ENCODE measurements at regions not wholly inside any gene's neighbourhood (a gene's known extent, or its start where the extent isn't known, plus 50 kb on each side); places are given as distances from the start of the nearest gene placed in this dataset.

DNA sequence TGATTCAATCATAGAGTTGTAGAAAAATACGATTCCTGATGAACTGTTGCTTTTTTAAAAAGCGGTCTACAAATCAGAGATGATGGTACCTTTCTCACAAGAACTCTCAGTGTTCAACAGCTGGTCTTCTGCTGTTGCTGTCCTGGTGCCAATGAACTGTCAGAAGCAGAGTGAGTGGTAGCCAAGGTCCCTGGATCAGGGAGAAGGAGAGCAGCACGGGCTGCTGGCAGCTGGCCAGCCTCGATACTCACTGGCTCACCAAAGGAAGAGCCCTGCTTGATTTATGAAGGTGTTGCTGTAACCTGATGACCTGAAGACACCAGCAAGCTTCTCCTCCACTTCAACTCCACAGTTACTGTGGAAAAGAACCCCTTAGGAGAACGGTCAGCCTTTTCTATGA lies 300.8 kb upstream of the SOX11 start:
- POLR2A ChIA-PET = no interaction called here
- Histone ChIP-seq H3K36me3 (replicated peaks in 1 of 2; ENCODE audit: control insufficient read depth in 1 of 2, insufficient read depth in 2 of 2, low read length in 2 of 2) (no peaks in the 10 kb centered on the region), H3K9ac (ENCODE audit: insufficient read depth, low read depth, low read length) (no peak overlapping the region), H3K4me3 (replicated peaks in 1 of 3; ENCODE audit: insufficient read depth in 1 of 3, low read depth in 2 of 3, low read length in 3 of 3) (no peak overlapping the region), H3K4me2 (ENCODE audit: low read depth, low read length) (no peak overlapping the region), H3K4me1 (ENCODE audit: insufficient read depth, low read length) (no peaks in the 10 kb centered on the region), H4K20me1 (ENCODE audit: insufficient read depth, low read length) (no peaks in the 10 kb centered on the region), H2AFZ (ENCODE audit: low read length) (no peak overlapping the region), H3K27ac (ENCODE audit: extremely low read length, insufficient read depth, low read length) (no peak overlapping the region), H3K79me2 (ENCODE audit: insufficient read depth, low read length) (no peaks in the 10 kb centered on the region), H3K27me3 (ENCODE audit: control insufficient read depth in 1 of 2, insufficient read depth in 2 of 2, low read length in 2 of 2) (no peaks in the 10 kb centered on the region), H3K9me3 (ENCODE audit: low read length) (no peaks in the 10 kb centered on the region)
- TF ChIP-seq EP300 (IDR thresholded peaks at IDR 0.05; ENCODE audit: low read depth in 2 of 2, low read length in 2 of 2) (no peak), EP300 (CRISPR knock-in tag; IDR thresholded peaks at IDR 0.05; ENCODE audit: borderline replicate concordance) (no peak), RCOR2 (CRISPR knock-in tag; IDR thresholded peaks at IDR 0.05) (no peak), CC2D1A (CRISPR knock-in tag; IDR thresholded peaks at IDR 0.05) (no peak), AGO1 (IDR thresholded peaks at IDR 0.05; ENCODE audit: low read depth, low read length, poor library complexity, severe bottlenecking) (no peak), ZNF331 (CRISPR knock-in tag; IDR thresholded peaks at IDR 0.05) (no peak), JUNB (CRISPR knock-in tag; IDR thresholded peaks at IDR 0.05; ENCODE audit: borderline replicate concordance) (no peak), ZMAT3 (CRISPR knock-in tag; conservative IDR thresholded peaks at IDR 0.05) (no peak), ZFP82 (CRISPR knock-in tag; IDR thresholded peaks at IDR 0.05; ENCODE audit: borderline replicate concordance) (no peak), ZBTB7B (CRISPR knock-in tag; IDR thresholded peaks at IDR 0.05) (no peak), ZNF367 (CRISPR knock-in tag; IDR thresholded peaks at IDR 0.05; ENCODE audit: borderline replicate concordance) (no peak), ZSCAN21 (CRISPR knock-in tag; IDR thresholded peaks at IDR 0.05; ENCODE audit: borderline replicate concordance) (no peak), PRDM15 (CRISPR knock-in tag; IDR thresholded peaks at IDR 0.05) (no peak), HCFC1 (IDR thresholded peaks at IDR 0.05; ENCODE audit: low read depth, low read length) (no peak), ZNF24 (IDR thresholded peaks at IDR 0.05) (no peak), EED (CRISPR knock-in tag; IDR thresholded peaks at IDR 0.05) (no peak), ELF4 (CRISPR knock-in tag; IDR thresholded peaks at IDR 0.05; ENCODE audit: borderline replicate concordance) (no peak), ZSCAN25 (CRISPR knock-in tag; IDR thresholded peaks at IDR 0.05) (no peak), SOX6 (IDR thresholded peaks at IDR 0.05) (no peak), SOX6 (CRISPR knock-in tag; IDR thresholded peaks at IDR 0.05) (no peak), PBX3 (CRISPR knock-in tag; IDR thresholded peaks at IDR 0.05; ENCODE audit: borderline replicate concordance) (no peak), ZZZ3 (CRISPR knock-in tag; IDR thresholded peaks at IDR 0.05; ENCODE audit: borderline replicate concordance) (no peak)
- WGBS (ENCODE audit: low lambda C conversion rate) = 22% methylated on average over 4 of the region's 5 CpGs
- in situ Hi-C loops (cut with HindIII; ENCODE audit: extremely low pct_ligation_motif_present, low pct_unique_long_range_greater_than_20kb) (no loop called here), intact Hi-C loops (cut with micrococcal nuclease; ENCODE audit: unreplicated experiment) (no loop called here)
- no TSS peak for BruUV-seq (replicated peaks)
- FAIRE-seq (no peak), DNase-seq (ENCODE audit: low spot score) (no peak), ATAC-seq (no peak)
- CTCF ChIA-PET (ENCODE audit: low intra/inter-chr PET ratio, low total read pairs) = no interaction called here
